H9 (cell line): ENCODE measurements at regions not wholly inside any gene's neighbourhood (a gene's known extent, or its start where the extent isn't known, plus 50 kb on each side); places are given as distances from the start of the nearest gene placed in this dataset.

ENCODE experiments used
- DNase-seq: peaks from one replicate; pipeline ENCODE4 v3.0.0-alpha.2; 2017
- H2AFZ ChIP-seq: one replicate; pipeline ENCODE4 v1.6.1; 2013; ENCODE audit warnings: mild to moderate bottlenecking, low read length, control low read depth, moderate library complexity
- H2AK5ac ChIP-seq: 2 replicates; pipeline ENCODE4 v1.6.1; 2013; ENCODE audit warnings: low read length, control low read depth, mixed read lengths; ENCODE audit not compliant: insufficient read length
- H2BK120ac ChIP-seq: one replicate; pipeline ENCODE4 v1.6.1; 2013; ENCODE audit warnings: low read depth, mild to moderate bottlenecking, low read length, control low read depth, inconsistent platforms; ENCODE audit not compliant: poor library complexity, severe bottlenecking
- H2BK12ac ChIP-seq: 2 replicates; pipeline ENCODE4 v1.6.1; 2013; ENCODE audit warnings: low read length, control low read depth, mixed read lengths, low read depth; ENCODE audit not compliant: insufficient read length
- H2BK15ac ChIP-seq: 2 replicates; pipeline ENCODE4 v1.6.1; 2013; ENCODE audit warnings: low read depth, low read length, control low read depth
- H2BK20ac ChIP-seq: one replicate; pipeline ENCODE4 v1.6.1; 2013; ENCODE audit warnings: low read depth, mild to moderate bottlenecking, low read length, control low read depth, inconsistent platforms; ENCODE audit not compliant: poor library complexity, severe bottlenecking
- H2BK5ac ChIP-seq: 2 replicates; pipeline ENCODE4 v1.6.1; 2013; ENCODE audit warnings: low read length, control low read depth, mixed read lengths; ENCODE audit not compliant: insufficient read length
- H3K14ac ChIP-seq: 2 replicates; pipeline ENCODE4 v1.6.1; 2013; ENCODE audit warnings: low read length, control low read depth; ENCODE audit not compliant: insufficient read depth
- H3K18ac ChIP-seq: 2 replicates; pipeline ENCODE4 v1.6.1; 2013; ENCODE audit warnings: low read depth, mild to moderate bottlenecking, mixed read lengths, low read length, control low read depth; ENCODE audit not compliant: insufficient read length
- H3K23ac ChIP-seq: 2 replicates; pipeline ENCODE4 v1.6.1; 2013; ENCODE audit warnings: low read length, control low read depth, mixed read lengths, low read depth; ENCODE audit not compliant: insufficient read length
- H3K23me2 ChIP-seq: 2 replicates; pipeline ENCODE4 v1.6.1; 2013; ENCODE audit warnings: low read depth, mild to moderate bottlenecking, mixed read lengths, low read length, control low read depth; ENCODE audit not compliant: insufficient read length, poor library complexity, severe bottlenecking
- H3K27ac ChIP-seq: 2 replicates; pipeline ENCODE4 v1.5.1; 2013; ENCODE audit warnings: low read length, control low read depth, mixed read lengths, low read depth; ENCODE audit not compliant: insufficient read length
- H3K27me3 ChIP-seq: 2 replicates; pipeline ENCODE4 v1.6.1; 2013; ENCODE audit warnings: low read length, control low read depth, inconsistent platforms; ENCODE audit not compliant: insufficient read depth
- H3K4ac ChIP-seq: 2 replicates; pipeline ENCODE4 v1.6.1; 2013; ENCODE audit warnings: low read depth, mild to moderate bottlenecking, control low read depth, inconsistent platforms, low read length, moderate library complexity
- H3K4me1 ChIP-seq: 2 replicates; pipeline ENCODE4 v1.6.1; 2013; ENCODE audit warnings: low read length, control low read depth, inconsistent platforms; ENCODE audit not compliant: insufficient read depth
- H3K4me2 ChIP-seq: 2 replicates; pipeline ENCODE4 v1.6.1; 2013; ENCODE audit warnings: low read length, control low read depth, mixed read lengths; ENCODE audit not compliant: insufficient read length, insufficient read depth
- H3K56ac ChIP-seq: 2 replicates; pipeline ENCODE4 v1.6.1; 2013; ENCODE audit warnings: low read depth, mild to moderate bottlenecking, mixed read lengths, low read length, control low read depth; ENCODE audit not compliant: insufficient read length
- H3K79me1 ChIP-seq: 2 replicates; pipeline ENCODE4 v1.6.1; 2013; ENCODE audit warnings: low read depth, mild to moderate bottlenecking, moderate library complexity, low read length, control low read depth, inconsistent platforms; ENCODE audit not compliant: insufficient read depth, poor library complexity, severe bottlenecking
- H3K79me2 ChIP-seq: 2 replicates; pipeline ENCODE4 v1.6.1; 2013; ENCODE audit warnings: low read length, control low read depth, inconsistent platforms; ENCODE audit not compliant: insufficient read depth
- H3K9ac ChIP-seq: 2 replicates; pipeline ENCODE4 v1.6.1; 2013; ENCODE audit warnings: low read length, control low read depth, mixed read lengths; ENCODE audit not compliant: insufficient read length; ENCODE audit errors: extremely low read depth
- H3K9me3 ChIP-seq: one replicate; pipeline ENCODE4 v1.6.1; 2013; ENCODE audit warnings: low read depth, low read length, inconsistent platforms; ENCODE audit not compliant: control insufficient read depth
- H3T11ph ChIP-seq: one replicate; pipeline ENCODE4 v1.6.1; 2013; ENCODE audit warnings: mild to moderate bottlenecking, low read length, control low read depth, inconsistent platforms
- H4K20me1 ChIP-seq: one replicate; pipeline ENCODE4 v1.6.1; 2013; ENCODE audit not compliant: control insufficient read depth, insufficient read length, insufficient read depth
- H4K5ac ChIP-seq: 2 replicates; pipeline ENCODE4 v1.6.1; 2013; ENCODE audit warnings: low read depth, mild to moderate bottlenecking, mixed read lengths, low read length, control low read depth; ENCODE audit not compliant: insufficient read length
- H4K8ac ChIP-seq: replicated peaks from 2 replicates; pipeline ENCODE4 v1.6.1; 2013; ENCODE audit warnings: low read length, control low read depth, mixed read lengths, low read depth; ENCODE audit not compliant: insufficient read length
- H4K91ac ChIP-seq: 2 replicates; pipeline ENCODE4 v1.6.1; 2013; ENCODE audit warnings: low read depth, mild to moderate bottlenecking, moderate library complexity, mixed read lengths, low read length, control low read depth; ENCODE audit not compliant: insufficient read length
- H3K27ac Mint-ChIP-seq, 3 experiments: 2 replicates in 2 of 3; 3 replicates in 1 of 3; pipeline ENCODE4 v1.8.0; 2020 to 2021; ENCODE audit warnings: mixed read lengths in 3 of 3, mild to moderate bottlenecking in 1 of 3, moderate library complexity in 1 of 3
- H3K27me3 Mint-ChIP-seq: 2 replicates; pipeline ENCODE4 v1.8.0; 2021; ENCODE audit warnings: low read depth, mild to moderate bottlenecking, moderate library complexity, mixed read lengths
- H3K36me3 Mint-ChIP-seq, 3 experiments: 2 replicates in 2 of 3; 3 replicates in 1 of 3; pipeline ENCODE4 v1.8.0; 2020 to 2021; ENCODE audit warnings: low read depth in 3 of 3, mixed read lengths in 3 of 3; ENCODE audit not compliant: insufficient read depth in 1 of 3
- H3K4me1 Mint-ChIP-seq, 2 experiments: 2 replicates each; pipeline ENCODE4 v1.8.0; 2020; ENCODE audit warnings: mixed read lengths in 2 of 2
- H3K4me3 Mint-ChIP-seq, 2 experiments: 2 replicates in 1 of 2; 3 replicates in 1 of 2; pipeline ENCODE4 v1.8.0; 2020 to 2021; ENCODE audit warnings: mild to moderate bottlenecking in 2 of 2, mixed read lengths in 2 of 2, moderate library complexity in 1 of 2
- H3K9me3 Mint-ChIP-seq, 2 experiments: 2 replicates in 1 of 2; 3 replicates in 1 of 2; pipeline ENCODE4 v1.8.0; 2020; ENCODE audit warnings: mild to moderate bottlenecking in 2 of 2, mixed read lengths in 2 of 2, moderate library complexity in 1 of 2
- WGBS: extraction: QIAGEN DNeasy Blood & Tissue Kit; methylation state at CpG from one replicate; pipeline ENCODE4 v1.1.7; 2013; ENCODE audit warnings: missing lambda C conversion rate, low lambda C conversion rate, mixed read lengths; ENCODE audit not compliant: insufficient read length; ENCODE audit errors: extremely low coverage; 5-methylcytosine and 5-hydroxymethylcytosine counted together
- TF ChIP-seq, protein P1 (sequence below): fragments of 200-600 bp; sonication (generic); conservative IDR thresholded peaks from 3 replicates; pipeline ENCODE4 v1.8.0; 2021; ENCODE audit warnings: antibody characterized with exemption, mild to moderate bottlenecking

GRCh38 chr1:81226603-81226928 lies 574.2 kb upstream of the ADGRL2 start:
- Histone ChIP-seq H3K4ac (no peak overlapping the region), H2AK5ac (no peak overlapping the region), H4K20me1 (no peaks in the 10 kb centered on the region), H4K91ac (no peak overlapping the region), H3K27ac (no peak overlapping the region), H2BK20ac (no peak overlapping the region), H3K4me1 (peaks cover 5% of the 10 kb centered on the region; the same call in 1 of the 2 replicates), H2BK120ac (no peak overlapping the region), H2BK12ac (no peak overlapping the region), H3K79me2 (no peaks in the 10 kb centered on the region), H2AFZ (no peak overlapping the region), H3T11ph (no peak overlapping the region), H4K8ac (no peak overlapping the region), H3K56ac (no peak overlapping the region), H3K23ac (no peak overlapping the region), H4K5ac (no peak overlapping the region), H3K23me2 (no peaks in the 10 kb centered on the region), H3K18ac (no peak overlapping the region), H3K27me3 (no peaks in the 10 kb centered on the region), H2BK5ac (no peak overlapping the region), H3K9me3 (no peaks in the 10 kb centered on the region), H3K4me2 (no peak overlapping the region), H3K14ac (no peak overlapping the region), H3K79me1 (no peaks in the 10 kb centered on the region), H2BK15ac (no peak overlapping the region), H3K9ac (no peak overlapping the region)
- no CpG with 5 or more reads among the region's 2 CpGs for WGBS
- no peak overlapping the region; a peak in 1 of 7 replicates for H3K27ac Mint-ChIP-seq
- peaks cover 24 to 27% of the 10 kb centered on the region in 2 experiments for H3K4me1 Mint-ChIP-seq
- no peaks in the 10 kb centered on the region for H3K27me3 Mint-ChIP-seq
- TF ChIP-seq, protein P1, sequence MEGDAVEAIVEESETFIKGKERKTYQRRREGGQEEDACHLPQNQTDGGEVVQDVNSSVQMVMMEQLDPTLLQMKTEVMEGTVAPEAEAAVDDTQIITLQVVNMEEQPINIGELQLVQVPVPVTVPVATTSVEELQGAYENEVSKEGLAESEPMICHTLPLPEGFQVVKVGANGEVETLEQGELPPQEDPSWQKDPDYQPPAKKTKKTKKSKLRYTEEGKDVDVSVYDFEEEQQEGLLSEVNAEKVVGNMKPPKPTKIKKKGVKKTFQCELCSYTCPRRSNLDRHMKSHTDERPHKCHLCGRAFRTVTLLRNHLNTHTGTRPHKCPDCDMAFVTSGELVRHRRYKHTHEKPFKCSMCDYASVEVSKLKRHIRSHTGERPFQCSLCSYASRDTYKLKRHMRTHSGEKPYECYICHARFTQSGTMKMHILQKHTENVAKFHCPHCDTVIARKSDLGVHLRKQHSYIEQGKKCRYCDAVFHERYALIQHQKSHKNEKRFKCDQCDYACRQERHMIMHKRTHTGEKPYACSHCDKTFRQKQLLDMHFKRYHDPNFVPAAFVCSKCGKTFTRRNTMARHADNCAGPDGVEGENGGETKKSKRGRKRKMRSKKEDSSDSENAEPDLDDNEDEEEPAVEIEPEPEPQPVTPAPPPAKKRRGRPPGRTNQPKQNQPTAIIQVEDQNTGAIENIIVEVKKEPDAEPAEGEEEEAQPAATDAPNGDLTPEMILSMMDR: no peak
- H3K9me3 Mint-ChIP-seq: no peaks in the 10 kb centered on the region
- H3K36me3 Mint-ChIP-seq: peaks cover 0 to 5% (median 0%) of the 10 kb centered on the region in 3 experiments; a peak in 2 of 7 replicates
- H3K4me3 Mint-ChIP-seq: no peak overlapping the region
- no peak for DNase-seq
